NCI-H82 treated with DMSO at 0.1 percent for 48 hours (cell line): ENCODE measurements at regions not wholly inside any gene's neighbourhood (a gene's known extent, or its start where the extent isn't known, plus 50 kb on each side); places are given as distances from the start of the nearest gene placed in this dataset.
A peak's percentile ranks its signal among the peaks of the same experiment; 100 is the strongest.
"Not testable (repeated sequence)": the region's sequence is repeated elsewhere in the genome, so short reads cannot be mapped to it uniquely, and the experiment has no call there.

ENCODE experiments used
- DNase-seq: peaks from one replicate; lab custom pipeline; 2025; ENCODE audit not compliant: unreplicated experiment; lab: John Stamatoyannopoulos, UW

- DNase-seq = no peak
Measured at GRCh38 chr12:91767237-91767636, 378.4 kb downstream of the BTG1 start.

GRCh38 chr12:91766454-91766853 is 379.2 kb downstream of the BTG1 start:
- DNase-seq = no peak

GRCh38 chr12:91763654-91764370 is 381.8 kb downstream of the BTG1 start:
- peak; percentile 97 for DNase-seq

GRCh38 chr12:91753649-91754048 is 392.0 kb downstream of the BTG1 start:
- DNase-seq = no peak

- no peak for DNase-seq
Measured at GRCh38 chr12:91746976-91747375, 398.7 kb downstream of the BTG1 start.

- no peak for DNase-seq
Measured at GRCh38 chr12:91744597-91744996, 401.0 kb downstream of the BTG1 start.

- DNase-seq = no peak
Measured at GRCh38 chr12:91743704-91744321, 401.8 kb downstream of the BTG1 start.

- DNase-seq = no peak
Measured at GRCh38 chr12:91743280-91743679, 402.4 kb downstream of the BTG1 start.

GRCh38 chr12:91741932-91742331 is 403.7 kb downstream of the BTG1 start:
- DNase-seq = no peak

GRCh38 chr12:91733846-91734245 is 411.8 kb downstream of the BTG1 start:
- not testable (repeated sequence) for DNase-seq

- DNase-seq = no peak
Measured at GRCh38 chr12:91732086-91732485, 413.6 kb downstream of the BTG1 start.

GRCh38 chr12:91729543-91729942 is 416.1 kb downstream of the BTG1 start:
- no peak for DNase-seq

- no peak for DNase-seq
Measured at GRCh38 chr12:91723191-91723590, 422.5 kb downstream of the BTG1 start.

- DNase-seq = no peak
Measured at GRCh38 chr12:91722072-91722471, 423.6 kb downstream of the BTG1 start.

GRCh38 chr12:91721023-91721422 is 424.6 kb downstream of the BTG1 start:
- DNase-seq = no peak

GRCh38 chr12:91718326-91718725 is 427.3 kb downstream of the BTG1 start:
- no peak for DNase-seq

GRCh38 chr12:91717804-91718203 is 427.8 kb downstream of the BTG1 start:
- no peak for DNase-seq

GRCh38 chr12:91711925-91712324 is 433.7 kb downstream of the BTG1 start:
- not testable (repeated sequence) for DNase-seq

GRCh38 chr12:91706466-91706865 is 439.2 kb downstream of the BTG1 start:
- no peak for DNase-seq

- peak; percentile 86 for DNase-seq
Measured at GRCh38 chr12:91704446-91704845, 441.2 kb downstream of the BTG1 start.

GRCh38 chr12:91703491-91704283 is 442.0 kb downstream of the BTG1 start:
- DNase-seq = peak; percentile 56

- DNase-seq = no peak
Measured at GRCh38 chr12:91702843-91703425, 442.7 kb downstream of the BTG1 start.
